NB4 (cell line): ENCODE measurements at regions not wholly inside any gene's neighbourhood (a gene's known extent, or its start where the extent isn't known, plus 50 kb on each side); places are given as distances from the start of the nearest gene placed in this dataset.

ENCODE experiments used
- MYC ChIP-seq: IDR thresholded peaks from 2 replicates; pipeline ENCODE4 v1.6.1; 2011; ENCODE audit warnings: low read depth, low read length
- POLR2A ChIP-seq: IDR thresholded peaks from 2 replicates; pipeline ENCODE4 v1.6.1; 2011; ENCODE audit warnings: mild to moderate bottlenecking; ENCODE audit not compliant: insufficient read length; ENCODE audit errors: extremely low read depth
- TF ChIP-seq, protein P1 (sequence below): IDR thresholded peaks from one replicate; pipeline ENCODE4 v1.5.1; 2012; ENCODE audit warnings: low read depth, low read length
- TF ChIP-seq, protein P2 (sequence below): IDR thresholded peaks from 2 replicates; pipeline ENCODE4 v1.6.1; 2011; ENCODE audit warnings: low read depth, low read length

DNA sequence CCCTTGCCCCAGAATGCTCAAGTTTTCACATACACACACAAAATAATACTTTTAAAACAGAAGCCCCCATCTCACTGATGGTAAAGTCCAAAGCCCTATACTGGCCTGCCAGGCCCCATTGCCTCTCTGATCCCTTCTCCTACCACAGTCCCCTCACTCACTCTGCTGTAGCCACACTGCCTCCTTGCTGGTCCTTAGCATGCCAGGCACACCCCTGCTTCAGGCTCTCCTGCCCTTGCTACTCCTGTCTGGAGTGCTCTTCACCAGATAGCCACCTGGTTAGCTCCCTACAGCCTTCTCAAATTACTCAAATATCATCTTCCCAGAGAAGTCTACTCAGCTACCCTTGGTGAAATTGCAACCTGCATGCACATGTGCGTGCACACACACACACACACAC is 177.5 kb downstream of the C5orf15 start:
- TF ChIP-seq, protein P1, sequence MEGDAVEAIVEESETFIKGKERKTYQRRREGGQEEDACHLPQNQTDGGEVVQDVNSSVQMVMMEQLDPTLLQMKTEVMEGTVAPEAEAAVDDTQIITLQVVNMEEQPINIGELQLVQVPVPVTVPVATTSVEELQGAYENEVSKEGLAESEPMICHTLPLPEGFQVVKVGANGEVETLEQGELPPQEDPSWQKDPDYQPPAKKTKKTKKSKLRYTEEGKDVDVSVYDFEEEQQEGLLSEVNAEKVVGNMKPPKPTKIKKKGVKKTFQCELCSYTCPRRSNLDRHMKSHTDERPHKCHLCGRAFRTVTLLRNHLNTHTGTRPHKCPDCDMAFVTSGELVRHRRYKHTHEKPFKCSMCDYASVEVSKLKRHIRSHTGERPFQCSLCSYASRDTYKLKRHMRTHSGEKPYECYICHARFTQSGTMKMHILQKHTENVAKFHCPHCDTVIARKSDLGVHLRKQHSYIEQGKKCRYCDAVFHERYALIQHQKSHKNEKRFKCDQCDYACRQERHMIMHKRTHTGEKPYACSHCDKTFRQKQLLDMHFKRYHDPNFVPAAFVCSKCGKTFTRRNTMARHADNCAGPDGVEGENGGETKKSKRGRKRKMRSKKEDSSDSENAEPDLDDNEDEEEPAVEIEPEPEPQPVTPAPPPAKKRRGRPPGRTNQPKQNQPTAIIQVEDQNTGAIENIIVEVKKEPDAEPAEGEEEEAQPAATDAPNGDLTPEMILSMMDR = no peak
- TF ChIP-seq POLR2A (no peak), MYC (no peak)
- TF ChIP-seq, protein P2, sequence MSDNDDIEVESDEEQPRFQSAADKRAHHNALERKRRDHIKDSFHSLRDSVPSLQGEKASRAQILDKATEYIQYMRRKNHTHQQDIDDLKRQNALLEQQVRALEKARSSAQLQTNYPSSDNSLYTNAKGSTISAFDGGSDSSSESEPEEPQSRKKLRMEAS = no peak
